C4-2B (cell line): ENCODE measurements at regions not wholly inside any gene's neighbourhood (a gene's known extent, or its start where the extent isn't known, plus 50 kb on each side); places are given as distances from the start of the nearest gene placed in this dataset.

Experiments
- ZFX ChIP-seq: fragments of 450-650 bp; IDR thresholded peaks from 2 replicates; pipeline ENCODE4 v1.6.1; 2017
- TF ChIP-seq, protein P1 (sequence below): fragments of 450-650 bp; conservative IDR thresholded peaks from 2 replicates; pipeline ENCODE4 v1.5.1; 2017; ENCODE audit warnings: mild to moderate bottlenecking

DNA sequence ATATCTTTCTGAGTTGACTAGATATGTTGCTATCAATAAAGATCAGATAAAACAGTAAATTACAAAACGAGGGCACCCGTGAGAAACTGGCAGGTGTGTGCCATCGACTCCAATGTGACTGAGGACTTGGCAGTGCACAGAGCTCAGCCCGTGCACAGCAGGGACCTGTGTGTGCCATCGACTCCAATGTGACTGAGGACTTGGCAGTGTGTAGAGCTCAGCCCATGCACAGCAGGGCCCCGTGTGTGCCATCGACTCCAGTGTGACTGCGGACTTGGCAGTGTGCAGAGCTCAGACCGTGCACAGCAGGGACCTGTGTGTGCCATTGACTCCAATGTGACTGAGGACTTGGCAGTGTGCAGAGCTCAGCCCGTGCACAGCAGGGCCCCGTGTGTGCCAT, 347.2 kb upstream of the B3GAT1 start:
- TF ChIP-seq, protein P1, sequence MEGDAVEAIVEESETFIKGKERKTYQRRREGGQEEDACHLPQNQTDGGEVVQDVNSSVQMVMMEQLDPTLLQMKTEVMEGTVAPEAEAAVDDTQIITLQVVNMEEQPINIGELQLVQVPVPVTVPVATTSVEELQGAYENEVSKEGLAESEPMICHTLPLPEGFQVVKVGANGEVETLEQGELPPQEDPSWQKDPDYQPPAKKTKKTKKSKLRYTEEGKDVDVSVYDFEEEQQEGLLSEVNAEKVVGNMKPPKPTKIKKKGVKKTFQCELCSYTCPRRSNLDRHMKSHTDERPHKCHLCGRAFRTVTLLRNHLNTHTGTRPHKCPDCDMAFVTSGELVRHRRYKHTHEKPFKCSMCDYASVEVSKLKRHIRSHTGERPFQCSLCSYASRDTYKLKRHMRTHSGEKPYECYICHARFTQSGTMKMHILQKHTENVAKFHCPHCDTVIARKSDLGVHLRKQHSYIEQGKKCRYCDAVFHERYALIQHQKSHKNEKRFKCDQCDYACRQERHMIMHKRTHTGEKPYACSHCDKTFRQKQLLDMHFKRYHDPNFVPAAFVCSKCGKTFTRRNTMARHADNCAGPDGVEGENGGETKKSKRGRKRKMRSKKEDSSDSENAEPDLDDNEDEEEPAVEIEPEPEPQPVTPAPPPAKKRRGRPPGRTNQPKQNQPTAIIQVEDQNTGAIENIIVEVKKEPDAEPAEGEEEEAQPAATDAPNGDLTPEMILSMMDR, result no peak
- TF ChIP-seq ZFX, result no peak
